HG03342 (cell line): ENCODE measurements at regions not wholly inside any gene's neighbourhood (a gene's known extent, or its start where the extent isn't known, plus 50 kb on each side); places are given as distances from the start of the nearest gene placed in this dataset.

Experiments
- ATAC-seq: cut with Tn5 transposase; IDR thresholded peaks from one replicate; pipeline ENCODE4 v1.9.1; 2021; ENCODE audit warnings: mild to moderate bottlenecking, moderate library complexity; ENCODE audit not compliant: unreplicated experiment

DNA sequence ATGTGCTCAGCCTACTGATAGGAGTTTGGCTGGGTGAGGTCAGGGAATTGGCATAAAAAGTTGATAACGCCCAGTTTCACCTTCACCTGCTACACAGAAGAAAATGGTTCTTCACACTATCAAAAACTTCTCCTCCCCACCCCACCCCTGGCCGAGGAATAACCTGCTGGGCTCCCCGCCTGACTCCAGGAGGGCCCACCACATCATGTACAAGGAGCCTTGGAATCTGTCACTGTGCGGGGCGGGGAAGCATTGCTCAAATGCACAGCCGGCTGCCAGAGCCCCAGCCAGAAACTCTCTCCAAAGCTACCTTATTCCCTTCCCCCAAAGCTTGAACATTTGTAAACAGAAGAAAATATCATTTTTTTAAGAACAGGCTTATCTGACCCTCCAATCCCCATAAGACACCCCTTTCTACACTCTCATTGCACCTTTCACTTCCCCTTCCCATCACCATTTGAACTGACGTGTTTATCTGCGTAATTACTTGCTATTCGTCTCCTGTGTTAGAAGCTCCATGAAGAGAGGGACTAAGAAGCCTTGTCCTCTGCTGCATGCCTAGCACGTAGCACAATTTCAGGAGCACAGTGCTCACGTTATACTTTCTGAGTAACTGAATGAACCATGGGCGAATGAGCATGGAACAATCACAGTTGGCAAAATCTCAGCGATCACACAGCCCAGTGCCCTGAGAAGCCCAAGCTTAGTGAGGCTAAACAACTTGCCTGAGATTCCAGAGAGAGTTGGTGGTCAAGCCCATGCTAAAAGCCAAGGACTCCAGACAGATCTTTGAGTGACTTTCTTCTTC, 82.9 kb downstream of the HES1 start:
- no peak for ATAC-seq

DNA sequence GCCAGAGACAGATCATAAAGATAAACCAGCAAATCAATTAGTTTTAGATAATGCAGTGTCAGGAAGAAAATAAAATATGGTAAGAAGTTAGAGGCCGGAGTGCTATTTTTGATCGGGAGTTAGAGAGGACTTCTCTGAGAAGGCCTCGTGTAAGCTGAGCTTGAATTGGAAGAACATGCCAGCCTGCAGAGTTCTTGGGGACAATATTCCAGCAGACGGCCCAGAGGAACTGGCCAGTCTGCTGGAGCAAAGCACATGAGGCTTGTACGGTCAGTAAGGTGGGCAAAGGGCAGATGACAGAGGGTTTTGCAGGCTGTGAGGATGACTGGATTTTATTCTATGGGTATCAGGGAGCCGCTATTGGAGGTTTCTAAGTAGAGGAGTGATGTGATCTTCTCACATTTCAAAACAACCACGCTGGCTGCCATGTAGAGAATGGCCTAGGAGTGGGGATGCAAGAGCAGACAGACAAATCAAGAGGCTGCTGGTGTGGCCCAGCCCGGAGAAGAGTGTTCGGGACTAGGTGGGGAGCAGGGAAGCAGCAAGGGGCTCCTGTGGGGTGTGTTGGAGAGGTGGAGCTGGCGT, 84.0 kb downstream of the HES1 start:
- ATAC-seq = no peak

DNA sequence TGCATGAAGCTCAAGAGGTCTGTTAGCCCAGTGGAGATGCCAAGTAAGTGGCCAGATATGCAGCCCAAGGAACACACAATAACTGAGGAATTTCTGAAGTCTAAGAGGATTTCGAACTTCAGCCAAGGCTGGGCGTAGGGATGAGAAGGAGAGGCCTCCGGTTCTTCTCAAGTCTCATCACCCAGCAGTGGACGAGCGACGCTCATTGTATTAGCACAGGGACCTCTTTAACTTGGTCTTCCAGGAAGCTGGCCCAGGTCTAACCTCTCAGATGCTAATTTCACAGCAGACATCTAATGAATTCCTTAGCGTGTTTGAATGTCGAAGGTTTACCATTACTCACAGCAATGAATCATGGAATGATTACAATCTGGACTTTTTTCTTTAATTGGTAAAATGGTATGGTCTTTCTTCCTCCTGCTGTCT, 85.0 kb downstream of the HES1 start:
- ATAC-seq = no peak

DNA sequence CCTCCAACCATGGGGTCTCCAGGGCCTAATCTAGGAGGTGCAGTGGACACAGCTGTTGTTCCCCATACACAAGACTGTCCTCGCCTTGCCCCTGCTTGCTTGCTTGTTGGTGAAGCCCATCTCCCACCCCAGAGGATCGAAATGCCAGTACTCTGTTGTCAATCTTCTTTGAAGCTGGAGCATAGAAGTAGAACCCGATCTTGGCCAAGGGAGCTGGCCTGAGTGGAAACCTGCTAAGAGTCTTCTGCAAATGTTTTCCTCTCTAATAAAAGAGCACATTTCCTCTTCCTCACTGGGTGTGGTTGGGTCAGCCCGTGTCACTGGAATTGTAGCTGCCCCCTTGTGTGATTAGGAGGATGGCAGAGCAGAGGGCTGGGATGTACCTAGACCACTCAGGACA, 85.4 kb downstream of the HES1 start:
- no peak for ATAC-seq

DNA sequence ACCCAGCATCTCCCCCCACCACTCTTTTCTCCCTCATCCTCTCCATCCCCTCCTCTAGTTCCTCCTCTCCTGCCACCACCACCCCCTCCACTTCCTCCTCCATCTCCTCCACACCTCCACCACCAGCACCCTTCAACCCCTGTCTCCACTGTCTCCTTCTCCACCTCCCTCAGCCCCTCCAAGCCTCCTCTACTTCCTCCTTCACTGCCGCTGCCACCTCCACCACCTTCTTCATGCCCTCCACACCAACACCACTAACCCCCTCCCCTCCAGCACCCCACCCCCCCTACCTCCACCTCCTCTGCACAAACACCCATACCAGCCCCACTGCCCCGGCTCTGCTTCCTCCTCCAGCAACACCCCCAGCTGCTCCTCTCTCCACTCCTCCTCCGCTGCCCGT, 88.0 kb downstream of the HES1 start:
- ATAC-seq = no peak

DNA sequence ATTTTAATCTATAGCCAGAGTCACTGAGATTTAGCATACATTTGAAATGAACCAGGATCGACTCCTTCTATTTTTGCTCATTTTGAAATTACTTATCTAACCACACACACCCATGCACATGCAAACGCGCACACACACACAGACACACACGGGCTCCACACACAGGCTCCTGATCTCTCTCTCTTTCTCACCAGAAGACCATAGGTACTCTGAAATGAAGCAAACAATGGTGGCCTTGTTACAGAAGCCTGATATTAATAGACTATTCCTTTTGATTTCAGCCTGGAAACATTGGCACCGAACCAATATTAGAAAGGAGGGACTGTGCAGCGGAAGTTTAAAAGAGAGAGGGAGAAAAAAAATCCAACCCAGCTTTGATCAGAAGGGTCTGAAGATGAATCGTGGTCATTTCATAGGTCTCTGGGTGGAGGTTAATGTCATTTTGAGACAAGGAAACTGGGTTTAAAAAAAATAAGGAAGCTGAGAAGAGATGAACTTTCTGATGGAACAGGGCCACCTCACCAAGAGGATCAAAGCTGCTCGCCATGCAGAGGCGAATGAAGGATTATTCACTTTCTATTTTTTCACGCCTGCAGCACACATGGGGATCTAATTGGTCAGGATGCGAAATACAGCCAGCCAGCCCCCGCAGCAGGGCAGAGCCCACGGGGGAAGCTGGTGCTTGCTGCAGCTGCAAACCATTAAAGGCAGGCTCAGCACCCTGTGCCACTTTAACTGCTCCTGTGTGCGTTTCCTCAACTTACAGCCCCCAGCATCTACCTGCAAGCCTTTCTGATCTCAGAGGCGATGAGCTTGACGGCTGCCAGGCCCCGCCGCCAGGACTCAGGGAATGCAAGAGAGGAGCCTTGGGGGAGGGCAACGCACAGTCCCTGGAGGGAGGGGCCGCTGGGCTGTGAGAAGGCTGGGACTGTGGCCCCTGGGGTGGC, 88.8 kb downstream of the HES1 start:
- no peak for ATAC-seq

DNA sequence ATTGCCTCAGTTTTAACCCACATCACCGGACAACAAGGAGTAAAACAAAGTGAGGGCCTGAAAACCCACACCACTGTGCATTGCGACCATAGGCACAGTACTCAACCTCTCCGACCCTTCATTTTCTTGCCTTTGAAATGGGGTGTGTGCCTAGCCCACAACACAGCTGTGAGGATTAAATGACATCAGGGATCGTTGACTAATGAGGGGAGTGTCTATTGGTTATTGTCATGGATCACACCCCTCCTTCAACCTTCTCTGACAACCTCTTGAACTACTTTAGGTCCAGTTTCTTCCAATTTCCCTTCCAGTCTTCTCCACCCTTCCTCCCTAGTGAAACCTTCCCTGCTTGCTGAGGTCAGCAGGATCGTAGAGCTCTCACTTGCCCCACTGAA, 89.5 kb downstream of the HES1 start:
- no peak for ATAC-seq

DNA sequence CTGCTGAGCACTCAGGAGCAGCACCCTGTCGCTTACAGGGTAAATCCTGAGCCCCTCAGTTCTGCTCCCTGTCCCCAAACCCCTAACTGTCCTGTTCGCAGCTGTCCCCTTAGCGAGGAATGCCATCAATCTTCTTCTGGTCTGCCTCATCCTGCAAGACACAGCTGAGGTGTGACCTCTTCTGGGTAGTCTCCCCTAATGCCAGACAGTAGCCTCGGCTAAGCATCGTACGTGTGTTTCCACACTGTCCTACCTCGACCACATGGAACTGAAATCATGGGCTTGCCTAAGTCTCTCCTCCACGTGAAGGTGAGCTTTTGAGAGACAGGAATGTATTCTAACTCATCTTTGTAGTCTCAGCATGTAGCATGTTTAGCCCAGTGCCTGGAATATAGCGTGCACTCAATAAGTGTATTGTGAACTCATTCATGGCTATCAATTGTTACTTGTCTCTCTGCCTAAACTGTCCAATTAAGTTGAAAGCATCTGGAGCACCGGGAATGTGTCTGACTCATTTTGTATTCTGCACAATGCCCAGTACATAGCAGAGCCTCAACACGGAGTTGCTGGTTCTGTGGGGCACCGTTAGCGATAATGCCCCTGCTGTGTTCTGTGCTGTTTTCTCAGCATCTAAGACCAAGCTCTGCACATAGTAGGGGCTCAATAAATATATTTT, 90.2 kb downstream of the HES1 start:
- no peak for ATAC-seq

DNA sequence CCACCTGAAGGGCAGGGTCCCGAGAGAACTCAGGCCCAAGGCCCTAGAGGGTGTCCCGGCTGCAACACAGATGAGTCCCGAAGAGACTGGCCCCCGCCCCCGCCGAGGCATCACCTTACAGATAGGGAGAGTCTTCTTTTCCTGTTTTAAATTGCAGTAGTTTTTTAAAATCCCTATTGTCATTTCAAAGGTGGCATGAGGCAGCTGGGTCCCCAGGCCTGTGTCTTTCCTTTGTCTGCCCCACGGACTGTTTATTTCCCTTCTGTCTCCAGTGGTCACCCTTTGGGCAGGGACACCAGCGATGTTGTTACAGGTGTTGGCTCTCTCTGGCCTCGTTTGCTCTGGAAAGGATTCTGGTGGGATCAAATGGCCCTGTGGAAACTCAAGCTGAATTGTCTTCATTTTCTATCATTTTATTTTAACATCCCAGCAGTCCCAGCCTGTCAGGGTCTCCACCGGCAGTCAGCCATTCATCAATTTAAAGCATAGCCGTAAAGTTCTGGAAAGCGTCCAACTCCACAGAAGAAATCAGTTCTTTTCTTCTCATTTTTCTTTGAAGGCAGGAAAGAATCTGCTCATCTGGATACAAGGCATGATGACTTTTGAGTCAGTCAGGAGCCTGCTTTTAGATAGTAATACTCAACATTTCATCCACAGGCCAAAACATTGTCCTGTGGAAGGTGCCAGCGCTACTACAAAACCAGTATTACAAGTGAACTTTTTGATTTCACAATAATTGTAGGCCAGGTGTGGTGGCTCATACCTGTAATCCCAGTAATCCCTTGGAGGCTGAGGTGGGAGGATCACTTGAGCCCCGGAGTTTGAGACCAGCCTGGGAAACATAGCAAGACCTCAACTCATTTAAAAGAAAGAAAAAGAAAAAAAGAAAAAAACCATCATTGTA, 96.2 kb downstream of the HES1 start:
- ATAC-seq = no peak

DNA sequence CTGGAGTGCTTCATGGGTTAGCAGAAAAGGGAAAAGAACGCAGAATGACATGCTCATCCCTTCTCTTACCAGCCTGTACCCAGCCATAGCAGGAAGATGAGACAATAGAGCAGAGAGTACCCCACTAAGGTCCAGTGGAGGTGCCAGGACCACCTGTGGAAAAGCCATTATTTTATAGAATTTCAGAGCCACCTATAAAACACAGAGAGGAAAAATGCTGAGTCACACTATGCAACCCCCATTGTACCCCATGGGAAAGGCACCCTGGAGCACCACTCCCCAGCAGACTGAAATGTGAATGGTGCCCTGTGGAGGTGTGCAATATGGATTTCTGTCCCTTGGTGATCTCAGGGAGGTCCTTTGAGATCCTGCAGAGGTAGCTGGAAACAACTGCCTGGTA, 97.2 kb downstream of the HES1 start:
- ATAC-seq = no peak

DNA sequence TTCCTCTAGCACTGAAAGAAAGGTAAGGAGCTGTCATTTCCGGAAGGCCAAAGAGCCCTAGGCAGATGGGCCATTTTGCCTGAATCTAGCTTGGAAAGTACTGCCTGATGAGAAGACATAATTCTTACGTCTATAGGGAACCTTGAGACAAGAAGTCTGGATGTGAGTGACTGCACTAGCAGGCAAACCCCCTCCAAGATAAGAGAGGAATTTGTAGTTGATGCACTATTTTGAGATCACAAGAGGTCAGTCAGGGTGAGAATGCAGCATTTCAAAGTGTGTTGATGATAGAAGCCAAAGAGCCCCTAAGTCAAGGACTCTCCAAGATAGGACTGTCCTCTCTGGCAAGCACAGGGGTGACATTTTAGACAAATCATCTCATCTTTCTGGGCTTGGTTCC, 99.2 kb downstream of the HES1 start:
- ATAC-seq = no peak

DNA sequence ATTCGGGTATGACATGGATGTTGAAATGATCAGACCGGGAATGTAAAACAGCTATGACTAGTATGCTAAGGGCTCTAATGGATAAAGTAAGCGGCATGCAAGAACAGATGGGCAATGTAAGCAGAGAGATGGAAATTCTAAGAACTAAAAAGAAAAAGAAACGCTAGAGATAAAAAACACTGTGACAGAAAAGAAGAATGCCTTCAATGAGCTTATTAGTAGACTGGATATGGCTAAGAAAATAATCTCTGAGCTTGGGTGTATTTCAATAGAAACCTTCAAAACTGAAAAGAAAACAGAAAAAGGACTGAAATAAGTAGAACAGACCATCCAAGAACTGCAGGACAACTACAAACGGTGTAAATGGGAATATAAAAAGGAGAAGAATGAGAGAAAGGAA, 101.2 kb downstream of the HES1 start:
- ATAC-seq = no peak

DNA sequence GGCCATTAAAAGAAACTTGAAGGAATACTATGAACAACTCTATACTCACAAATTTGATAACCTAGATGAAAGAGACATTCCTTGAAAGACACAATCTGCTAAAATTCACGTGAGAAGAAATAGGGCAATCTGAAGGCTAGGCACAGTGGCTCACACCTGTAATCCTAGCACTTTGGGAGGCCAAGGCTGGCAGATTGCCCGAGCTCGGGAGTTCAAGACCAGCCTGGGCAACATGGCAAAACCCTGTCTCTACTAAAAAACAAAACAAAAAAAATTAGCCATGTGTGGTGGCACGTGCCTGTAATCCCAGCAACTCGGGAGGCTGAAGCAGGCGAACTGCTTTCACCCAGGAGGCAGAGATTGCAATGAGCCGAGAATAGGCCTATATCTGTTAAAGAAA, 104.8 kb downstream of the HES1 start:
- ATAC-seq = no peak

DNA sequence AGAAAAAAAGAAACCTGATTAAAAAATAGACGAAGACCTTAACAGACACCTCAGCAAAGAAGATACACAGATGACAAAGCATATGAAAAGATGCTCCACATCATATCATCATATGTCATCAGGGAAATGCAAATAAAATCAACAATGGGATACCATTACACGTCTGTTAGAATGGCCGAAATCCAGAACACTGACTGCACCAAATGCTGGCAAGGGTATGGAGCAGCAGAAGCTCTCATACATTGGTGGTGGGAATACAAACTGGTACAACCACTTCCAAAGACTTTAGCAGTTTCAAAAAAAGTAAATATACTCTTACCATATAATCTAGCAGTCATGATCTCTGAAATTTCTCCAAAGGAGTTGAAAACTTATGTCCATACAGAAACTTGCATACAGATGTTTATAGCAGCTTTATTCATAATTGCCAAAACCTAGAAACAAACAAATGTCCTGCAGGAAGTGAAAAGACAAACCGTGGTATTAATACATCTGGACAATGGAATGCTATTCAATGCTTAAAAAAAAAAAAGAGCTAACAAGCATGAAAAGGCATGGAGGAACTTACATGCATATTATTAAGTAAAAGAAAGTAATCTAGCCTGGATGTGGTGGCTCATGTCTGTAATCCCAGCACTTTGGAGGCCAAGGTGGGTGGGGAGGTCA, 107.4 kb downstream of the HES1 start:
- ATAC-seq = no peak

DNA sequence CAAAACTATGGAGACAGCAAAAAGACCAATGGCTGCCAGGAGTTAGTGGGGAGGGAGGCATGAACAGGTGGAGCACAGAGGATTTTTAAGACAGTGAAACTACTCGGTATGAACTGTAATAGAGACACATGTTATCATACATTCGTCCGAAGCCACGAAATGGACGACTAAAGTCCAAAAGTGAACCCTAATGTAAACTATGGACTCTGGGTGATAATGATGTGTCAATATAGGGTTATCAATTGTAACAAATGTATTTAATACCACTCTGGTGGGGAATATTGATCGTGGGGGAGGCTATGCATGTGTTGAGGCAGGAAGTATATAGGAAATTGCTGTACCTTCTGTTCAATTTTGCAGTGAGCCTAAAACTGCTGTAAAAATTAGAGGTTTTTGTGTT, 107.0 kb downstream of the CPN2 start:
- ATAC-seq = no peak

DNA sequence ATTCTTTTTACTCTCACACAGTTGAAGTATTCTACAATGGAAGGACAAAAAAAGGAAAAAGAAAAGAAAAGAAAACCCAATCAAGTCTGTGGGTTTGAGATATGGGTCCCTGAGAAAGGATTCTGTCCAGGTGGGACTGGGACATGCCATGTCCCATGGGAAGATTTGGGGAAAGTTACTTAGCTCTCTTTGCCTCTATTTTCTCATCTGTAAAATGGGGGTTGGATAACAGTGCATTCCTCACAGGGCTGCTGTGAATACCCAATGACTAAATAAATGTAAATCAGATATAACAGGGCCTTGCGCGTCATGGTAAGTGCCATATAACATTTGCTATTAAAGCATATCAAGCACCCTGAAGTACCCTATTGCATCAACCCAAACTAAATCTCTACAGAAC, 105.7 kb downstream of the CPN2 start:
- no peak for ATAC-seq

DNA sequence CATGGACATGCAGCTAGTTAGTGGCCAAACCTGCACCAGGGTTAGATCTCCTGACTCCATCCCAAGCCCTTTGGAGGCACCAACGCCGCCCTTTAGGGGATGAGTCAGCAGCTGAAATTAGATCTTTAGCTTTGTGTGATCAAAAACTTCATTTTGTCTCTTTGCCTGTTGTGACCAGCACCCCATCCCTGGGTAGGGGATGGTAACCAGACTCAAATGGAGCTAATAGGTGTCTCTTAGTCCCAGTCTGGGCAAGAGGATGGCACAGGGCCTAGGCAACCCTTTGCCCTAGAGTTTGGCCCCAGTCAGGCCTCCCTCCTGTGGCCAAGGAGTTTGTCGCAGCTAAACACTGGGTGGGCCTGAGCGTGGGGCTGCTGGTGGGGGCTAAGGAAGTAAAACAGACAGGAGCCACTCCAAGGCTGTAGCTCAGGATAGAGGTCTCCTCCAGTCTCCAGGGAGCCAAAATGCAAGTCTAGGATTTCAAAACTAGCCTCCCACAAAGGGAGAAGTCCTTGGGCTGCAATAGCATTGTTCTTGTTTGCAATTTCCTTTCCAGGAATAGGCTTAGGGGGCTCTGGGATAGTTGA, 105.1 kb downstream of the CPN2 start:
- no peak for ATAC-seq

DNA sequence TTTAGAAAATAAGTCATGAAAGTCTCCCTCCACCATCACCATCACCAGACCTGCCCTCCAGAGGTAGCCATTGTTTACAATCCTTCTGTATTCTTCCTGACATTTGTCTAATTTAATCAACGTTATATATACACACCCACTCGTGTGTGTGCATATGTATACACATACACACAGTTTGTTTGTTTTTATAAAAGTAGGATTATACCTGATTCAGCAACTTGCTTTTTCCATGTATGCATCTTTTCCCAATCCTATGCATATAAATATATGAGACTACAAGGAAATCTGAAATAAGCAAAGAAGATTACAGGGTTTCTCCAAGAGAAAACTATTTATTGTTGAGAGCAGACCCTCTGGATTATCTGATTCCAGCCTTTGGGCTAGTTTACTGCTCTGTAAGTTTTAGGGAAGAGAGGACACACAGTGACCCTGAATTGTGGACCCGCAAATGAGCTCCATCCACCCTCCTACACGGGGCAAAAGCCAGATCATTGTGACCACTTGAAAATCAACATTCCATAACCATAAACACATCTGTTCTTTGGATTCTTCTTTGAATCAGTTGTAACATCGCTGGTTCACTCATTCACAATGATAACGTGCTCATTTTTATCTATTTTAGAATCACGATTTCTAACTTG, 104.3 kb downstream of the CPN2 start:
- ATAC-seq = no peak

DNA sequence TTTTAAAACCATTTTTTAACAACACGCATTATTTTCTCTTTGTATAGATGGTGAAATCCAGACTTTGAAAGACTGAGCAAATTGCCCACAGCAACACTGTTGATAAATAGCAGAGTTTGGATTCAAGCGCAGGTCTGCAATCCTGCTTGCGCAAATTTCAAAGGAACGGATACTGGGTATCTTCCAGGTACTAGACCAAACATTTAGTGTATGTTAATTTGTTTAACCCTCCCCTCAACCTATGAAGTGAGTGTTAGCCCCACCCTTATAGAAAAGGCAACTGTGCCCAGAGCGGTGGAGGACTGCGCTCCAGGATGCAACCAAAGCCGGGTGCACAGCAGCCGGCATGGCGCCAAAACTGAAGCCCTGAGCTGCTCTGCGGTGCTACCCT, 103.8 kb downstream of the CPN2 start:
- ATAC-seq = no peak
